Panc1 (cell line): ENCODE measurements at regions not wholly inside any gene's neighbourhood (a gene's known extent, or its start where the extent isn't known, plus 50 kb on each side); places are given as distances from the start of the nearest gene placed in this dataset.

Experiments used
- CTCF ChIP-seq: fragments of 450-650 bp; IDR thresholded peaks from 2 replicates; pipeline ENCODE4 v1.5.1; 2017; ENCODE audit warnings: mild to moderate bottlenecking
- POLR2AphosphoS5 ChIP-seq: IDR thresholded peaks from 2 replicates; pipeline ENCODE4 v1.6.1; 2012; ENCODE audit warnings: mild to moderate bottlenecking, low read depth, low read length, moderate library complexity
- REST ChIP-seq, 2 experiments: IDR thresholded peaks; 2 replicates each; pipeline ENCODE4 v1.6.1; 2011 to 2012; ENCODE audit warnings: low read depth in 2 of 2, control low read depth in 1 of 2, low read length in 1 of 2, mild to moderate bottlenecking in 1 of 2, moderate library complexity in 1 of 2; ENCODE audit not compliant: insufficient read depth in 1 of 2
- SIN3A ChIP-seq: IDR thresholded peaks from 2 replicates; pipeline ENCODE4 v1.6.1; 2012; ENCODE audit warnings: low read depth, mild to moderate bottlenecking, low read length, moderate library complexity, borderline replicate concordance; ENCODE audit not compliant: insufficient read depth
- TCF7L2 ChIP-seq: IDR thresholded peaks from 2 replicates; pipeline ENCODE4 v1.6.1; 2011; ENCODE audit warnings: mild to moderate bottlenecking, low read depth, low read length, inconsistent platforms

GRCh38 chr20:21971436-21971835 is 266.0 kb downstream of the PAX1 start:
- TF ChIP-seq CTCF = no peak
- TF ChIP-seq POLR2AphosphoS5 = no peak
- no peak for TF ChIP-seq REST (IDR thresholded peaks at IDR 0.05; ENCODE audit: insufficient read depth in 1 of 2, low read depth in 2 of 2, low read length in 1 of 2)
- no peak for TF ChIP-seq TCF7L2
- no peak for TF ChIP-seq SIN3A
